IMR-90 (cell line): ENCODE measurements at regions not wholly inside any gene's neighbourhood (a gene's known extent, or its start where the extent isn't known, plus 50 kb on each side); places are given as distances from the start of the nearest gene placed in this dataset.

Source experiments
- ATAC-seq: fragments of 200-7000 bp; cut with Tn5 transposase; 2 replicates; pipeline ENCODE4 v1.9.1; 2020; ENCODE audit warnings: low read depth, mild to moderate bottlenecking, moderate library complexity
- BruUV-seq: library from RNA; stranded (reverse); fragments of 400-500 nt; replicated peaks from 2 replicates; lab custom pipeline; 2021; lab: Mats Ljungman, UMichigan
- CTCF ChIA-PET: fragments of 300-600 bp; formaldehyde crosslinking; extraction: SDS; loops from one replicate; lab custom pipeline; 2021; ENCODE audit warnings: antibody characterized with exemption; lab: Yijun Ruan, JAX
- POLR2A ChIA-PET: fragments of 300-600 bp; sonication (Branson Sonifier 250); formaldehyde crosslinking; loops from one replicate; lab custom pipeline; 2022; ENCODE audit warnings: antibody characterized with exemption; ENCODE audit not compliant: unreplicated experiment; lab: Charles Lee
- DNase-seq: peaks from one replicate; pipeline ENCODE4 v3.0.0; 2013
- H2AFZ ChIP-seq: replicated peaks from 2 replicates; pipeline ENCODE3; 2013; ENCODE audit warnings: low read length, mild to moderate bottlenecking; ENCODE audit not compliant: poor library complexity
- H2AK5ac ChIP-seq: 2 replicates; pipeline ENCODE4 v1.6.1; 2013; ENCODE audit warnings: low read depth, low read length, inconsistent platforms
- H2AK9ac ChIP-seq: replicated peaks from 2 replicates; pipeline ENCODE3; 2013; ENCODE audit warnings: mild to moderate bottlenecking, low read depth, low read length, moderate library complexity; ENCODE audit not compliant: poor library complexity
- H2BK120ac ChIP-seq: 2 replicates; pipeline ENCODE4 v1.6.1; 2013; ENCODE audit warnings: low read depth, low read length, inconsistent platforms
- H2BK15ac ChIP-seq: 3 replicates; pipeline ENCODE4 v1.6.1; 2013; ENCODE audit warnings: low read depth, low read length, inconsistent platforms
- H2BK20ac ChIP-seq: 2 replicates; pipeline ENCODE4 v1.6.1; 2013; ENCODE audit warnings: low read depth, mild to moderate bottlenecking, inconsistent platforms, low read length, moderate library complexity
- H2BK5ac ChIP-seq: 2 replicates; pipeline ENCODE4 v1.6.1; 2013; ENCODE audit warnings: mild to moderate bottlenecking, low read depth, low read length, inconsistent platforms; ENCODE audit not compliant: poor library complexity, severe bottlenecking
- H3K14ac ChIP-seq: replicated peaks from 2 replicates; pipeline ENCODE4 v1.6.1; 2013; ENCODE audit warnings: low read depth, low read length, inconsistent platforms
- H3K18ac ChIP-seq: 2 replicates; pipeline ENCODE4 v1.6.1; 2013; ENCODE audit warnings: low read depth, low read length, control low read depth
- H3K23ac ChIP-seq: 2 replicates; pipeline ENCODE4 v1.6.1; 2013; ENCODE audit warnings: low read depth, low read length, inconsistent platforms
- H3K27ac ChIP-seq: 2 replicates; pipeline ENCODE4 v1.5.1; 2013; ENCODE audit warnings: mild to moderate bottlenecking, control low read depth, low read length; ENCODE audit not compliant: insufficient read depth
- H3K27me3 ChIP-seq: 2 replicates; pipeline ENCODE4 v1.6.1; 2013; ENCODE audit warnings: low read length; ENCODE audit not compliant: control insufficient read depth, insufficient read depth
- H3K36me3 ChIP-seq: 2 replicates; pipeline ENCODE4 v1.6.1; 2013; ENCODE audit warnings: low read length, mixed read lengths; ENCODE audit not compliant: control insufficient read depth, insufficient read depth
- H3K4ac ChIP-seq: 2 replicates; pipeline ENCODE4 v1.6.1; 2013; ENCODE audit warnings: low read depth, low read length, inconsistent platforms
- H3K4me1 ChIP-seq: 2 replicates; pipeline ENCODE4 v1.6.1; 2013; ENCODE audit warnings: low read length, mixed read lengths; ENCODE audit not compliant: control insufficient read depth, insufficient read depth
- H3K4me2 ChIP-seq: 2 replicates; pipeline ENCODE4 v1.6.1; 2013; ENCODE audit warnings: low read depth, mild to moderate bottlenecking, control low read depth, low read length, moderate library complexity
- H3K4me3 ChIP-seq: 2 replicates; pipeline ENCODE4 v1.5.1; 2013; ENCODE audit warnings: low read depth, mild to moderate bottlenecking, control low read depth, low read length, moderate library complexity; ENCODE audit not compliant: insufficient read depth
- H3K56ac ChIP-seq: 2 replicates; pipeline ENCODE4 v1.6.1; 2013; ENCODE audit warnings: low read length, inconsistent platforms; ENCODE audit not compliant: insufficient read depth; ENCODE audit errors: extremely low read depth
- H3K79me1 ChIP-seq, 2 experiments: 2 replicates each; pipeline ENCODE4 v1.6.1; 2013; ENCODE audit warnings: low read length in 2 of 2, inconsistent platforms in 1 of 2, low read depth in 1 of 2
- H3K9ac ChIP-seq: 2 replicates; pipeline ENCODE4 v1.6.1; 2013; ENCODE audit warnings: low read depth, low read length, control low read depth
- H3K9me1 ChIP-seq: 2 replicates; pipeline ENCODE4 v1.6.1; 2013; ENCODE audit warnings: low read length, inconsistent platforms; ENCODE audit not compliant: insufficient read depth
- H3K9me3 ChIP-seq: 2 replicates; pipeline ENCODE4 v1.6.1; 2013; ENCODE audit warnings: low read length; ENCODE audit not compliant: control insufficient read depth, insufficient read depth
- H4K20me1 ChIP-seq: 2 replicates; pipeline ENCODE4 v1.6.1; 2013; ENCODE audit warnings: low read length, inconsistent platforms; ENCODE audit not compliant: insufficient read depth
- H4K5ac ChIP-seq: 2 replicates; pipeline ENCODE4 v1.6.1; 2013; ENCODE audit warnings: mild to moderate bottlenecking, low read depth, low read length, control low read depth
- H4K8ac ChIP-seq, 2 experiments: 2 replicates each; pipeline ENCODE4 v1.6.1; 2013; ENCODE audit warnings: low read depth in 2 of 2, low read length in 2 of 2, control low read depth in 1 of 2, inconsistent platforms in 1 of 2
- H4K91ac ChIP-seq: 2 replicates; pipeline ENCODE4 v1.6.1; 2013; ENCODE audit warnings: low read depth, low read length, inconsistent platforms; ENCODE audit not compliant: insufficient read depth
- BHLHE40 ChIP-seq: fragments of 150-350 bp; IDR thresholded peaks from 2 replicates; pipeline ENCODE4 v1.6.1; 2016; ENCODE audit warnings: mild to moderate bottlenecking, low read depth, low read length
- CEBPB ChIP-seq: IDR thresholded peaks from 2 replicates; pipeline ENCODE4 v1.6.1; 2012; ENCODE audit warnings: low read depth, low read length, improper control_type of control experiment
- CHD1 ChIP-seq: IDR thresholded peaks from 2 replicates; pipeline ENCODE4 v1.6.1; 2012; ENCODE audit warnings: low read depth, low read length, improper control_type of control experiment
- CTCF ChIP-seq: conservative IDR thresholded peaks from 2 replicates; pipeline ENCODE4 v1.5.1; 2012; ENCODE audit warnings: mild to moderate bottlenecking, low read depth, low read length, improper control_type of control experiment
- FOS ChIP-seq: fragments of 150-350 bp; IDR thresholded peaks from 2 replicates; pipeline ENCODE4 v1.6.1; 2016; ENCODE audit warnings: low read depth, low read length
- MAFK ChIP-seq: IDR thresholded peaks from 2 replicates; pipeline ENCODE4 v1.6.1; 2012; ENCODE audit warnings: low read depth, low read length, improper control_type of control experiment
- MAZ ChIP-seq: IDR thresholded peaks from 2 replicates; pipeline ENCODE4 v1.6.1; 2012; ENCODE audit warnings: low read depth, mild to moderate bottlenecking, low read length, improper control_type of control experiment, moderate library complexity, borderline replicate concordance
- MXI1 ChIP-seq: IDR thresholded peaks from 2 replicates; pipeline ENCODE4 v1.6.1; 2012; ENCODE audit warnings: low read depth, mild to moderate bottlenecking, low read length, moderate library complexity, borderline replicate concordance
- NFE2L2 ChIP-seq: fragments of 150-350 bp; IDR thresholded peaks from 2 replicates; pipeline ENCODE4 v1.6.1; 2016; ENCODE audit warnings: low read depth, mild to moderate bottlenecking, low read length
- POLR2A ChIP-seq: IDR thresholded peaks from 2 replicates; pipeline ENCODE4 v1.6.1; 2012; ENCODE audit warnings: mild to moderate bottlenecking, low read depth, low read length
- RAD21 ChIP-seq: IDR thresholded peaks from 2 replicates; pipeline ENCODE4 v1.6.1; 2012; ENCODE audit warnings: low read length, improper control_type of control experiment
- RCOR1 ChIP-seq: IDR thresholded peaks from 2 replicates; pipeline ENCODE4 v1.6.1; 2012; ENCODE audit warnings: mild to moderate bottlenecking, low read length, improper control_type of control experiment; ENCODE audit not compliant: insufficient replicate concordance
- RFX5 ChIP-seq: IDR thresholded peaks from 2 replicates; pipeline ENCODE4 v1.8.0; 2012; ENCODE audit warnings: low read depth, mild to moderate bottlenecking, low read length, moderate library complexity
- SMC3 ChIP-seq: fragments of 150-350 bp; IDR thresholded peaks from 2 replicates; pipeline ENCODE4 v1.6.1; 2016; ENCODE audit warnings: low read depth, mild to moderate bottlenecking, antibody characterized with exemption, low read length, moderate library complexity
- USF2 ChIP-seq: fragments of 150-350 bp; IDR thresholded peaks from 2 replicates; pipeline ENCODE4 v1.6.1; 2017; ENCODE audit warnings: mild to moderate bottlenecking, antibody characterized with exemption, low read length, low read depth
- WGBS, 2 experiments: methylation state at CpG; one replicate each; pipeline versions ENCODE4 v1.1.5 to v1.1.7; 2013; ENCODE audit warnings: missing lambda C conversion rate in 2 of 2; ENCODE audit not compliant: insufficient read length in 1 of 2; ENCODE audit errors: extremely low coverage in 2 of 2; 5-methylcytosine and 5-hydroxymethylcytosine counted together
- dilution Hi-C: fragments of 300-500 bp; cut with HindIII; formaldehyde crosslinking; loops from one replicate; pipeline ENCODE4 v1.14.3; 2018; ENCODE audit warnings: low sequenced_read_pairs; ENCODE audit not compliant: unreplicated experiment
- in situ Hi-C: fragments of 300-500 bp; cut with MboI; formaldehyde crosslinking; loops from 3 replicates; pipeline ENCODE4 v1.14.3; 2019; ENCODE audit warnings: low sequenced_read_pairs, inconsistent platforms, mixed read lengths
- intact Hi-C: fragments of 100-400 bp; cut with micrococcal nuclease; formaldehyde crosslinking; loops from 2 replicates; pipeline ENCODE4 v1.10.0; 2022
- TF ChIP-seq, protein P1 (sequence below): fragments of 150-350 bp; IDR thresholded peaks from 2 replicates; pipeline ENCODE4 v1.6.1; 2016; ENCODE audit warnings: low read depth, mild to moderate bottlenecking, low read length, moderate library complexity, borderline replicate concordance

DNA sequence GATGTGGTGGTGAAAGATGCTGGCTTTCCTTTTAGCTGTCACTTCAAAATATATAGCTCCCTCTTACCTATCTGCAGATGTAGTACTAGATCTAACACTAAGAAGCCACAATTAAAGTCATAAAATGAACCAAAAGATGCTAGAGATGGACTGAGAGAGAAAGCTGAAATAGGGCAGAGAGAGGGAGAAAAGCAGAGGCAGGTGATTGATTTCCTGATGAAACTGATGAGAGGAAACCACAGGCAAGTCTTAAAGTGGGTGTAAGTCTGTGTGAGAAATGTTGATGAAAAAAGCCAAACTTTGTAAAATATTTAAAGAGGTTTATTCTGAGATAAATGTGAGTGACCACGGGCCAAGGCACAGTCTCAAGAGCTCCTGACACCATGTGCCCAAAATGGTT lies 194.3 kb upstream of the MBL2 start:
- TF ChIP-seq POLR2A (no peak), BHLHE40 (no peak), FOS (no peak), MAZ (no peak), MAFK (no peak), RFX5 (no peak), RCOR1 (no peak), USF2 (no peak), CHD1 (no peak), CTCF (no peak), RAD21 (no peak), CEBPB (no peak), NFE2L2 (no peak), SMC3 (no peak), MXI1 (no peak)
- TF ChIP-seq, protein P1, sequence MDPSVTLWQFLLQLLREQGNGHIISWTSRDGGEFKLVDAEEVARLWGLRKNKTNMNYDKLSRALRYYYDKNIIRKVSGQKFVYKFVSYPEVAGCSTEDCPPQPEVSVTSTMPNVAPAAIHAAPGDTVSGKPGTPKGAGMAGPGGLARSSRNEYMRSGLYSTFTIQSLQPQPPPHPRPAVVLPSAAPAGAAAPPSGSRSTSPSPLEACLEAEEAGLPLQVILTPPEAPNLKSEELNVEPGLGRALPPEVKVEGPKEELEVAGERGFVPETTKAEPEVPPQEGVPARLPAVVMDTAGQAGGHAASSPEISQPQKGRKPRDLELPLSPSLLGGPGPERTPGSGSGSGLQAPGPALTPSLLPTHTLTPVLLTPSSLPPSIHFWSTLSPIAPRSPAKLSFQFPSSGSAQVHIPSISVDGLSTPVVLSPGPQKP = no peak
- Histone ChIP-seq H3K4me2 (no peak overlapping the region), H2BK5ac (no peak overlapping the region), H2AK5ac (no peak overlapping the region), H3K79me1 (no peaks in the 10 kb centered on the region), H3K9me3 (no peaks in the 10 kb centered on the region), H2BK15ac (no peak overlapping the region), H3K18ac (no peak overlapping the region), H3K27me3 (no peaks in the 10 kb centered on the region), H2BK20ac (no peak overlapping the region), H3K27ac (no peak overlapping the region), H3K36me3 (no peaks in the 10 kb centered on the region), H3K56ac (no peak overlapping the region), H4K5ac (no peak overlapping the region), H3K9me1 (no peaks in the 10 kb centered on the region), H3K4me3 (no peak overlapping the region), H3K4ac (no peak overlapping the region), H2AFZ (no peak overlapping the region), H3K14ac (no peak overlapping the region), H2BK120ac (no peak overlapping the region), H4K91ac (no peak overlapping the region), H4K20me1 (no peaks in the 10 kb centered on the region), H3K4me1 (no peaks in the 10 kb centered on the region), H3K9ac (no peak overlapping the region), H3K23ac (no peak overlapping the region), H4K8ac (no peak overlapping the region), H2AK9ac (no peak overlapping the region)
- in situ Hi-C loops (no loop called here), intact Hi-C loops (no loop called here), dilution Hi-C loops (no loop called here)
- no CpG with 5 or more reads among the region's 1 CpG for WGBS, 2 experiments
- ChIA-PET CTCF (no interaction called here), POLR2A (no interaction called here)
- ATAC-seq = no peak
- no peak for DNase-seq
- BruUV-seq = no TSS peak
